HG03060 (cell line): ENCODE measurements at regions not wholly inside any gene's neighbourhood (a gene's known extent, or its start where the extent isn't known, plus 50 kb on each side); places are given as distances from the start of the nearest gene placed in this dataset.

ENCODE experiments used
- ATAC-seq: cut with Tn5 transposase; IDR thresholded peaks from one replicate; pipeline ENCODE4 v1.9.1; 2021; ENCODE audit warnings: low read depth, moderate number of reproducible peaks; ENCODE audit not compliant: unreplicated experiment

DNA sequence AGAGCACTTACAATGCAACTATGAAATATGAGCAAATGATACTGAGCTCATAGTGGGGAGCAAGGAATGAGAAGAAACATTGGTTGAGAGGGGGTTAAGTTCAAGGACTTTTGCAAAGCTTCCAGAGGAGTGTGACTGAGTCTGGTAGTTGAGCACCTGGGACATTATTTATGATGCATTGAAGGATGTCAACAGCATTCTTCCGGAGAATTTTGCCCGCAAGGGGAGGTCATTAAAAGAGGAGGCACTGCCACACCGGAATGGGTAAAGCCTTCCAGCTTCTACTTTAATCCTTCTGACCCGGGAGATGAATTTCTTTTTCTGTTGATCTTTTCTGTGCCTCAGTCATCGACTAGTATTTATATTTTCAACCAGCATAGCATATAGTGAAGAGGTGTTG, 208.4 kb upstream of the CAMK1G start:
- no peak for ATAC-seq

DNA sequence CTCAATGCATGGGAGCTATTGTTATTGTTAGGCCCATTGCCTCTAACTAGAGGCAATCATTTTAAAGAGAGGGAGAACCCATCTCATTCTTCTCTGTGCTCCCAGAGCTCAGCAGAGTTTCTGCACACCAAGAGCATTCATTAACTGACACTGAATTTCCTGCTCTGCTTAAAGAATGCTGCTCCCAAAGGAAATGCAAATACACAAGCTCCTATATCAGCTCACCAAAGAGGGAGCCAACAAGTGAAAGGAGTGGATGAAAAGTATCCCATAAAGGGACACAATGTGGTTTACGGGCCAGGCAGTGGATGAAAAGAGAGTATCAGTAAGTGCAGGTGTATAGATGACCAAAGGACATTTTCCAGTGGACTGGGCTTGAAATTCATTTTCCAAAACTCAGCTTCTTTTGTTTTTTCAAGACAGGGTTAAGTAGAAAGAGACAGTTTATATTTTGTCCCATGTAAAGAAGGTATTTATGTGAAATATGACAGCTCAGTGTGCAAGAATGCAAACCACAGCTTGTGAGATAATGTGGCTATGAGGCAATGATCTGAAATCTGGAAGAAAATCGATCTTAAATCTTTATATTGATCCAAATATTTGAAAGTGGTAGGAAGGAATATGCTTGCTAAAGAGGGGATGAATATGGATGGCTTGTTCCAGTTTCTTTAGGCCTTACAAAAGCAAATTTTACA, 207.7 kb upstream of the CAMK1G start:
- no peak for ATAC-seq

DNA sequence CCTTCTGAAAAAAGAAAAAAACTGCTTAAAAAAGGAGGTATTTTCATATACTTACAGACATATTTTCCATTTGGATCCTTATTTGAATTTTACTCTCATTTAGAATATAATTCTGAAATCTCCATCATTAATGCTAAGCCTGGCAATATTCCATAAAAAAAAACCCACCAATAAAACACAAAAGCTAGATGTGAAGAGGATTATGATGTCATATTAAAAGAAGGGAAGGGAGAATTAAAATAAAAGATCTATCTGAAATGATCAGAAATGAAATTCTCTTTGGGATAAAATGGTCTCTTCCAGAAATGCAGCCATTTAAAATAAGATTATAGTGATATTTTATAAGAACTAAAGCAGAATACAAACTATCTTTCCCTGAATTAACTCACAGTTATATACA, 206.7 kb upstream of the CAMK1G start:
- no peak for ATAC-seq

DNA sequence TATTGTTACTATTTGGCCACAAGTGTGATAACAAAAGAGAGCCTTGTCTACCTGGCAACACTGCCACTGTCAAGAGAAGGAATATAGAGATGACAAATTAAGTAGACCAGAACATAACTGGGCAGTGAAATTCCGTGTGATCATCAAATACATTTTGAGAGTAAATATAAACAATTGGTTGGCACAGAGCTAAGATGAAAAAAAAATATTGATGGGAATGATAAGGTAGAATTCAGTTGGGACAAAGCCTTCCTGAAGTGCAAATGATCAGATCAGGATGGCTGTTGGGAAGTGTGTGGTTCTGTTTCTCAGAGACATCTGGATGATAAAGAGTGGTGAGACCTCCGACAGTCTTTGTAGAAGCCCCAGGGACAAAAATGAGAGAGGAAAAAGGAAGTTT, 205.5 kb upstream of the CAMK1G start:
- ATAC-seq, result no peak

DNA sequence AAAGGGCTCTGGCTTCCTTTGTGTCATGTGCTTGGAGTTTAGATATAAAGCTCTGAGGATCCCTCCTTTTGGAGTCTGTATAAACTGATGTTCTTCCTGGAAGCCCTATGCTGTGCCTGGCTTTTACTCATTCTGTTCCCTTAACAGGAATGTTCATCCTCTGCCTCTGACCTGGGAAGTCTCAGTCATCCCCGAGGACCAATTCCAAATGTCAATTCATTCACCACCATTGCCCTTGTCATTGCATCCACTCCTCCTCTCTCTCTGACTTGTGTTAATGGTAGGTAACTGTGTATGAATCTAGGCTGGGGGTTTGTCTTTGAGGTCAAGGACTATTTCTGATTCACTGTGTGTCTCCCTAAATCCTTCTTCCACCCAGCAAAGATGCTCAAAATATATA, 204.2 kb upstream of the CAMK1G start:
- no peak for ATAC-seq

DNA sequence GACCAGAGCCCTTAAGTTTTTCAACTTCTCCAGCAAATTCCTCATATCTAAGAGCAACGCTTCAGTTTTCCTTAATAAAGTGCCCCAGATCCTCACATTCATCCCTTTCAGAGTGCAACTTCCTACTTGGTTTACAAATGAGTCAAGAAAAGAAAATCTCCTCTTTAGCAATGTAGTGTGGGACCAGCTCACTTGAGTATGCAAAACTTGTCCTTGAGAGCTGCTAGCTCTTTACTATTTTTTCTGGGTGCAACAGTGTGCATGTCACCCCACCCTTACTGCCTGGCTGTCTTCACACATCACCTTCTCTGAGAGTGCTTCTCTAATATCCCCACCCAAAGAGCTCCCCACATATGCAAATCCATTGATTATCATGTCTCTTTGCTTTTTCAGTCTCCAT, 203.1 kb upstream of the CAMK1G start:
- no peak for ATAC-seq

DNA sequence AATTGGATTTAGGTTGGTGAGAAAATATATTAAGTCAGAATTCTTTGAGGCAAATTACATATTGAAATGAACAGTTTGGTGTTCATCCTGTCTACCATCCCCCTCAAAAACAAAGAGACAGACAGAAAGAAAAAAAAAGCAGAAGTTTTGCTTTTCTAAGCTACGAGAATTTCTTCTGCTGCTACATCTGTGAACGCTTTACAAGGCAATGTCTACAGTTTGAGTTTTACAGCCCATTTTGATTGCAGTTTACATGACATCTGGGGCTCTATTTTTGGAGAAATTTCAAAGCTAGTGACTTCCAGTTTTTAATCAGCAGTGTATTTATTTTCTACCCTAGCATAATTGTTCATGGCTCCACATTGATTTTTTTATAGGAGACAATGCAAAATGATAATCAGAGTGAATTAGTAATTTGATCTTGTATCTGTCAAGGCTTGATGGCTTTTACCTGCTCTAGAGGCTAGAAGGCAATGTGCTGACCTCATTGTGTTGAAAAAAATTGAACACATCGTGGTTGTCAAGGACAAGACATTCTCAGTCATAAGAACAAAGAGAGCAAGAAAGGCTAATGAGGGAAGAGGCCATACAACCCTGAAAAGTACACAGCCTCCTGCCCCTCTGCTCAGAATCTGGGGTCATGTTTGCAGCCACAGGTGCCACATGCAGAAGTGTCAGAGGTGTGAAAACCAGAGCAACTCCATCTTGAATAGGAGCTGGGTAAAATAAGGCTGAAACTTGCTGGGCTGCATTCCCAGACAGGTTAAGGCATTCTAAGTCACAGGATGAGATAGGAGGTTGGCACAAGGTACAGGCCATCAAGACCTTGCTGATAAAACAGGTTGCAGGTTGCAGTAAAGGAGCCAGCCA, 201.0 kb upstream of the CAMK1G start:
- no peak for ATAC-seq

DNA sequence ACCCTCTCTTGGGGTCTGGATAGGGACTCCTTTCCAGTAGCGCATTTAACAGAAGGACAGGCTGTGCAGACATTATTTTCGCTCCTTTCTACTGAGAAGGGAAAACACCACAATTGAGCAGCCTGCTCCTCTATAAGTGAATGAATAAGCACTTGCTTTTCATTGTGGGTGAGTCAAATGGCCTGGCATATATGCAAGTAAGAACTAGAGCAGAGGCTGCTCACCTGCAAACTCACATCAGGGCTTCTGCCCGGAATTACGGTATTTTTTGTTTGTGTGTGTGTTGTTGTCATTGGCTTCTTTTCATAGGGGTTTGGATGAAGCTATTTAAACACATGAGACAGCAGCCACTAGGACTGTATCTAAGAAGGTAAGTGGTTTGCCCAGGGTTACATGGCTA, 200.1 kb upstream of the CAMK1G start:
- ATAC-seq, result no peak

DNA sequence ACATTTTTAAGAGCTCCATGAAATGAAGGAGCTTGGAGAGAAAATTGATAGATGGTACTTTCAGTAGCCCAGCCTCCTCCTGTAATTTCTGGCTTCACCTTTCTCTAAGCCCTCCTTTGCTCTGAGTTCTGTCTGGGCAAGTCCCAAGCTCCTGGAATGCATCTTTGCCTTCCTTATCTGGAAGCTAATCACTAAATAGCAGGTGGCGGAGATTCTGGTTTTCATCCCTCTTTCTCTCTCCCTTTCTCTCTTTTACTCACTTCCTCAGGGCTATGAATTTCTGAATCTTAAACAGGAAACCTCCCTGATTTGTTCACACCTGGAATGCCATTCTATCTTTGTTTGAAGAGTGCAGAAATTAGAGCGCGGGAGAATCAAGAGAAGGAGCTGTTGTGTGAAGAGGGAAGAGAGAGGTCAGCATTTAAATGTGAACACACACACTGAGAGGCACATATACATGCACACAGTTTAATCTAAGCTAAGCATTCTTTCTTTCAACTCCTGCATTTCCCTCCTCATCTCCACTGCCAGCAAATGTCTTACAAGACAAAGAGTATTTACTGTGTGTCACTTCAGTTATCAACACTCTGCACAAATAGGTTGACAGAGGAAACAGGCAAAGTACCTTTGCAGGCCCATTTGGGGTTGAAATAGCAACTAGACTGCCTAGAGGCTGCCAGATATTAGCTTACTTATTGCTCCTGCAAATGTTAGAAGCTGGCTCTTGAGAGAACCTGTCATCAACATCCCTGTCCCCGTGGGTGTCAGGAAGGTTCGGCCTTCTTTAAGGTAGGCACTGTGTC, 199.4 kb upstream of the CAMK1G start:
- no peak for ATAC-seq

DNA sequence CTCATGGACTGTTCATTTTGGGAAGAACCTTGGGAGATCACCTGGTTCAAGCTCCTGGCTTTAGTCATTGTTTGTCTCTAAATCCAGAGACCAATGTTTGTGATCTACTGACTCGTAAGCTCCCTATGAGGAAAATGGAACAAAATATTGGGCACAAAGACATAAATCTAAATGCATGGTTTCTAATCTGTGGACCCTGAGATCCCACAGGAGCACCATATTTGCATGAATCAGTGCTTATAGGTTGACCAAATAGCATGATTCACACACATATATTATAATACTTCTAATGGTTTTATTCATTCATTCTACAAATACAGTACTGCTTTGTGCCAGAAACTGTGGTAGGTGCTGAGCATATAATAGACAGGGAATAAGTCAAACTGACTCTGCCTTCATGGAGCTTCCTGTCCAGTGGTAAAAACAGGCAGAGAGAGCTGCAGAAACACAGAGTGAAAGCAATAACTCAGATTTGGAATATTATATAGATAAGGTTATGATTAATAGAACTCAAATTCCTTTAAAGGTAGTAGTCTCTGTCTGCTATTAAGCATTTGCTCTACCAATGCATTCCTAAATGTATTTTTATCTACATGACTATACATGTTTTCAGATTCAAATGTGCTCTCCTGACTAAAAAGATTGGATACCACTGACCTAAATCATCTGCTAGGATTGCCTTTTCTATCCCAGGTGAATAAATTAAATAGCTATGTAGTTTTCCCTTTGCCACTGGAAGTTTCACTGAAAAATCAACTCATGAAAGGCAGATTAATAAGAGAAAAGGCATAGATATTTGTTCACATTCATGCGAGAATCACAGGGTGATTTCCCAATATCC, 198.6 kb upstream of the CAMK1G start:
- ATAC-seq, result no peak

DNA sequence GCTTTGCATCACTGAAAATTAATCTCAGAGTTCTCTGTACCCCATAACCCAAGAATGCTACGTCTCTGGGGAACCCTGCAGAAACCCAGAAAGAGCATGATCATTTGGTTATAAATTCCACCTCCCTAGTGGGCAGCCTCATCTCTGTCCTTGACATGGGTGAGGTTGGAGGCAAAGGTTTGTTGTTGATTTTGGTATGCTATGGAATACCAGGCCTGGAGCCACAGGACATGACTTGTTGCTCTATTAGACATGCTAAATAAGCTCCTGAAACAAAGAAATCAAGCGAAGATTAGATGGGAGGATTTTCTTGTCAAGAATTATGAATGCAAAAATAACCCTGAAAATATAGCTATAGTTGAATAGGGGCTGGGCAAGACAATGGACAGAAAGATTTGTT, 197.4 kb upstream of the CAMK1G start:
- ATAC-seq, result no peak

DNA sequence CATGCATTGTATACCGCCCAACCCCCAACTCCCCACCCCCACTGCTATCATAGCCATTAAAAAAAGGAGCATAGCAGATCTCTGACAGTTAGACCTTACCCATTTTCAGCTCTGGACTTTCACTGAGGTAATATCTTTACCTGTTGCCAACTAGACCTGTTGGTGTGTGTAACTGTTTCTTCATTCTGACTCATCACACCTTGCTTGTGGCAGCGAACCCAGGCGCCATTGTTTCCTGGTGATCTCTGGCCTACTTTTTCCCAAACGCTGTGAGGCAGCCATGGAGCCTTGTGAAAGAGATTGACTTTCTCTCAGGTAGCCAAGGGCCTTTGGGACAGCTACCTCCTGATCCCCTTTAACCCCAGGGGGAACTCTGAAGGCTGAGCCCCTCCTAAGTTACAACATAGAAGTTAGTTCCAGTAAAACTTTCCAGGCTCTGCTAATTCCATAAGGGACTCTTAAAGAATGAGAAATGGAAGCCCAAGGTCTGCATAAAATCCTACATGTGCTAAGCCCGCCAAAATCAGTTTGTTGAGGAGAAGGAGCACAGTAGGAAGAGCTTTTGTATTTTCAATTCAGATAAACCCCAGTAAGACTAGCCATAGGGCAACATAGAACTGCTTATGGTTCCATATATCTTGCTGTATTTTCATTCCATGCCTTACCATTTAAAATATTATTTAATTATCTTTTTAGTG, 196.1 kb upstream of the CAMK1G start:
- ATAC-seq, result no peak

DNA sequence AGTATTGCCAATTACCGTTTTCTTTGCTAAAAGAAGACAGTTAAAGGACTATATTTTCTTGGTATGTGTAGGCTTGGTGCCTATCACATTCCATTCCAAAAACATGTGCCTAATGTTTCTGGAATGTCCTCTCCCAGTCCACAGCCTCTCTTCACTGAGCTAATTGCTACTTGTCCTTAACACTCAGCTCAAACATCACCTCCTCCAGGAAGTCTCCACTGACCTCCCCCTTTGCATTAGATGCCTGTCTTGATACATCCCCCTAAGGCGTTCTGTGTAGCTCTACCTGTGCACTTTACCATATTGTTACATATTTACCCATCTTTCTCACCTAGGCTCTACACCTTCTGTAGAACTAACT, 195.6 kb upstream of the CAMK1G start:
- ATAC-seq, result no peak

DNA sequence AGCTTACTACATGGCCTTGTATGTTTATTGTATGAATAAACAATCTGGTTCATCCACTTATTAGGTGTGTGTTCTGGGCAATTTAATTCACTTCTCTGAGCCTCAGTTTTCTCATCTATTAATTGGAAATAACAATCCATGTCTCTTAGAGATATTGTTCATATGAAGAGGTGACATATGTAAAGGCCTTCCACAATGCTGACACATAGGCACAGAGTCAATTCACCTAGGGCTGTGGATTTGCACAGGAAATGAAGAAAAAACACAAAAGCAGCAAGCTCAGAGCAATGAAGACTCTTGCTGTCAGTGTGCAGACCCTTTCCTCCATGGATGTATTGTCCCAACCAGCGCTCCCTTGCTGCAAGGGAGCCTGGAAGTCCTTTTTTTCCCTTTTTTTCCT, 195.2 kb upstream of the CAMK1G start:
- ATAC-seq, result no peak

DNA sequence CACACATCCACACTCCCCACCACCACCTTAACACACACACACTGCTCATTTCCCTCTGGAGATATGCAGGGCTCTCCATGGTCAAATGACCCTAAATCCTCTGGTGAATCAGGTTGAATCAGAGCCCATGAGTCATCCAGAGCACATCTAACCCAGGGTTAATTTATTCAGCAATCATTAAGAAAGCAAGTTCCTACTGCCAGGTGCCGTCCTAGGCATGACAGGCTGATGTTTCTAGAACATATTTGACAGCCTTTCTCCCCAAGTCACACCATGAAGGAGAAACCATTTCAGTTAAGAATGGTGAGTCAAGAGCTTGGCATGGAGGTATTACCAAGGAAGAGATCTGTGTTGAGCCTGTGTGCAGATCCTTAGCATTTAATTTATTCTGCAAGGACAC, 194.3 kb upstream of the CAMK1G start:
- ATAC-seq, result no peak

DNA sequence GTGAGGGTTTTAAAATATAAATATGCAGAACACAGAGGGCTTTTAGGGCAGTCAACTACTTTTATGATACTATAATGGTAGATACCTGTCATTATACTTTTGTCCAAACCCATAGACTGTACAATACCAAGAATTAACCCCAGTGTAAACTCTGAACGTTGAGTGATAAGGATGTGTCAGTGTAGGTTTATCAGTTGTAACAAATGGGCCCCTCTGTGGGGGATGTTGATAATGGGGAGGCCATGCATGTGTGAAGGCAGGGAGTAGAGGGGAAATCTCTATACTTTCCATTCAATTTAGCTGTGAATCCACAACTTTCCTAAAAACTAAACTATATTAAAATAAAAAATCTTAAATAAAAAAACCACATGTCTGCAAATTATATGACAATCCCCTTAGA, 193.5 kb upstream of the CAMK1G start:
- ATAC-seq, result no peak

DNA sequence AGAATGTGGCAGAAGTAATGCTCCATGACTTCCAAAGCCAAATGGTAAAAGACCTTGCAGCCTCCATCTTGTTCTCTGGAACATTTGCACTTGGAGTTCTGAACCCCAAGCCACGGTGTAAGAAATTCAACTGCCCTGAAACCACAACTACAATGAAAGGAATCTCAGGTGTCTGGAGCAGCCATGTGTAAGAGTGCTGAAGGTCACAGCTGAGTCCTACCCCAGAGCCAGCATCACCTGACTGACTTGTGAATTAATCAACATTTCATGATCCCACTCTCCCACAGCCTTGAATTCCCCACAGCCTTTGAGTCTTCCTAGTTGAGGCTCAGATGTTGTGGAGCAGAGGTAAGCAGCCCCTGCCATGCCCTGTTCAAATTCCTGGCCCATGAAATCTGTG, 192.8 kb upstream of the CAMK1G start:
- ATAC-seq, result no peak

DNA sequence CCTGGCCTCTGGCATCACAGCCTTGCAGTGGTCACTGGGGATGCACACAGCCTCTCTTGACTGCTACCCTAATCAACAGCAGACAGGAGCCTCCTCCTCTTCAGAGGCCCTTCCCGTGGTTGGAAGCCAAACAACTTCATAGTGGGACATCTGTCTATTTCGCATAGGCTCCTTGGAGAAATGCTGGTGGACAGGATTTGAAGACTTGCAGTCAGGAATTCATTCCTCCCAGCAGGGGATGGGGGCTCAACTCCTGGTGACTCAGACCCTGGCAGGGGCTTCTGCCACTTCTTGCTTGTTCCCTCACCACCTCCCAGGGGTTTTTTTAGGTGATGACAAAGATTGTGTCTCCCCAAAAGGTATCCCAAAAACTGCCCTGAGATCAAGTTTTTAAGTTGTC, 191.7 kb upstream of the CAMK1G start:
- no peak for ATAC-seq

DNA sequence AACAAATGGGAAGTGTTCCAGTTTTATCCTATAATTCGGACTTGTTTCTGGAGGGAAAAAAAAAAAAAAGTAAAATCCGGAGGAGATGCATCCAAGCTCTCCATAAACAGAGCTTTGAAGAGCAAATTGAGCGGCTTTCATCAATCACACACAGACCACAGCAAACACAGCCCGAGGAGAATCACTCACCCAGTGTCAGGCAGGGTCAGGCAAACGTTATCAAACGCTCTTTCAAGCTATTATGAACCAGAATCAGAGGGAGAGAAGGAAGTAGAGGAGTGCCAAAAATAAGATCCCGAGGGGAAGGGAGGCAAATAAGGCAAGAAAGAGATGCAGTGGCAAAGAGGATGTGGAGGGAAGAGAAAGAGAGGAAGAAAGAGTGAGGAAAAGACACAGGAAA, 188.3 kb upstream of the CAMK1G start:
- no peak for ATAC-seq

DNA sequence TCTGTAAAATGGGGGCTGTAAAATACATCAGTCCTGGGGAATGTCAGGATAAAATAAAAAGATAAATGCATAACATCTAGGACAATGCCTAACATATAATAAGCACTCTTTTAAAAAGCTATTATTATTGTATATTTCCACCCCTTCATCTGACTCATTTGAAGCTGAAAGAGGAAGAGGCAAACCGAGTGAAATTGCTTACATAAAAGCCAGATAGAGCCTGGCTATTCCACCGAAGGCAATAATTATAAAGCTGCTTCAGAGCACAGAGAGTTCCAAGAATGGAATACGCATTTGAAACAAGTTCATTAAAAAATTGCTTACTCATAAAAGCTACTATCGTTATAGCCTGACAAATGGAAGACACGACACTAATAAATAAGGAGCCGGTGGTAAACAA, 186.1 kb upstream of the CAMK1G start:
- no peak for ATAC-seq
